ENCODE measurements at regions not wholly inside any gene's neighbourhood (a gene's known extent, or its start where the extent isn't known, plus 50 kb on each side); places are given as distances from the start of the nearest gene placed in this dataset.

DNA sequence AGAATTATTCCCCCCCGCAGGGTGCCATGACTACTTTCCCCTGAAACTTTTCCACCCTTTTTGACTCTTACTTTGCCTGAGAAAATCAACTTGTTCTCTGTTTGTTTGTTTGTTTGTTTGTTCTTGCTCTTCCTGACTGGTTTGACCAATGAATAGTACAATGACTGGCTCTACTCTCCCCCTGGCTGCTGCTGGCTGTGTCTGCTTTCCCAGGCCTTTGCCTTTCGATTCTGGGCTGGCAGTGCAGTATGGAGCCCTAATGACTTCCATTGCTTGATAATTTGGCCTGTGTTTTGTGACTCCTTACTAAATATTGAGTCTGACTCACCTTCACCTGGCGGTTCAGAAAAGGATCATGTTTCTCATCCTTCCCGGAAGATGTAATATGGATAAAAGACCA lies 241.1 kb downstream of the TMEM182 start:
- Histone ChIP-seq H3K79me1 (ENCODE audit: insufficient read depth, low read depth, low read length, poor library complexity, severe bottlenecking) (no peaks in the 10 kb centered on the region), H4K20me1 (ENCODE audit: control insufficient read depth, insufficient read depth, insufficient read length) (no peaks in the 10 kb centered on the region), H2AFZ (ENCODE audit: low read length) (no peak overlapping the region), H2BK5ac (ENCODE audit: insufficient read length, low read length) (no peak overlapping the region), H4K5ac (ENCODE audit: insufficient read length, low read depth, low read length) (no peak overlapping the region), H3K79me2 (ENCODE audit: insufficient read depth, low read length) (no peaks in the 10 kb centered on the region), H3K56ac (ENCODE audit: insufficient read length, low read depth, low read length) (no peak overlapping the region), H3T11ph (ENCODE audit: low read length) (no peak overlapping the region), H2BK120ac (ENCODE audit: low read depth, low read length, poor library complexity, severe bottlenecking) (no peak overlapping the region), H3K4me1 (ENCODE audit: insufficient read depth, low read length) (no peaks in the 10 kb centered on the region; the same call in 1 of the 2 replicates), H2BK20ac (ENCODE audit: low read depth, low read length, poor library complexity, severe bottlenecking) (no peak overlapping the region), H3K14ac (ENCODE audit: insufficient read depth, low read length) (no peak overlapping the region), H3K27ac (ENCODE audit: insufficient read length, low read depth, low read length) (no peak overlapping the region), H3K23ac (ENCODE audit: insufficient read length, low read depth, low read length) (no peak overlapping the region), H4K91ac (ENCODE audit: insufficient read length, low read depth, low read length) (no peak overlapping the region), H3K27me3 (ENCODE audit: insufficient read depth, low read length) (no peaks in the 10 kb centered on the region), H3K4me2 (ENCODE audit: insufficient read depth, insufficient read length, low read length) (no peak overlapping the region), H2BK15ac (ENCODE audit: low read depth, low read length) (no peak overlapping the region), H3K4ac (ENCODE audit: low read depth, low read length) (no peak overlapping the region), H3K9ac (ENCODE audit: extremely low read depth, insufficient read length, low read length) (no peak overlapping the region), H4K8ac (replicated peaks; ENCODE audit: insufficient read length, low read depth, low read length) (no peak overlapping the region), H3K18ac (ENCODE audit: insufficient read length, low read depth, low read length) (no peak overlapping the region), H3K9me3 (ENCODE audit: control insufficient read depth, low read depth, low read length) (no peaks in the 10 kb centered on the region), H3K23me2 (ENCODE audit: insufficient read length, low read depth, low read length, poor library complexity, severe bottlenecking) (no peaks in the 10 kb centered on the region), H2AK5ac (ENCODE audit: insufficient read length, low read length) (no peak overlapping the region), H2BK12ac (ENCODE audit: insufficient read length, low read depth, low read length) (no peak overlapping the region)
- no CpG with 5 or more reads among the region's 4 CpGs for WGBS (ENCODE audit: extremely low coverage, insufficient read length, low lambda C conversion rate)
- Mint-ChIP-seq H3K27me3 (ENCODE audit: low read depth) (peaks cover 24% of the 10 kb centered on the region), H3K4me1 (peaks cover 6 to 16% of the 10 kb centered on the region in 2 experiments), H3K4me3 (no peak overlapping the region), H3K36me3 (ENCODE audit: insufficient read depth in 1 of 3, low read depth in 3 of 3) (peaks cover 0 to 4% (median 0%) of the 10 kb centered on the region in 3 experiments; a peak in 3 of 7 replicates), H3K27ac (no peak overlapping the region), H3K9me3 (peaks cover 6 to 26% of the 10 kb centered on the region in 2 experiments)
- no peak for DNase-seq
- TF ChIP-seq CTCF (conservative IDR thresholded peaks at IDR 0.05) = no peak; the same call in 2 of the 3 replicates

Measured in H9 (cell line).